K562 (cell line): ENCODE measurements at regions not wholly inside any gene's neighbourhood (a gene's known extent, or its start where the extent isn't known, plus 50 kb on each side); places are given as distances from the start of the nearest gene placed in this dataset.
"Not testable (repeated sequence)": the region's sequence is repeated elsewhere in the genome, so short reads cannot be mapped to it uniquely, and the experiment has no call there.

Source experiments
- ATAC-seq: fragments of 200-7000 bp; cut with Tn5 transposase; 3 replicates; pipeline ENCODE4 v1.9.1; 2020; ENCODE audit warnings: moderate library complexity
- BruUV-seq: library from RNA; stranded (reverse); fragments of 400-500 nt; replicated peaks from 2 replicates; lab custom pipeline; 2021; lab: Mats Ljungman, UMichigan
- CTCF ChIA-PET: fragments of 300-600 bp; formaldehyde crosslinking; extraction: SDS; loops from one replicate; lab custom pipeline; 2021; ENCODE audit warnings: low intra/inter-chr PET ratio; lab: Yijun Ruan, JAX
- POLR2A ChIA-PET: fragments of 300-600, 350-650 bp; sonication (Branson Sonifier 250); formaldehyde crosslinking; extraction: SDS; loops from one replicate; lab custom pipeline; 2021; ENCODE audit warnings: antibody characterized with exemption, inconsistent platforms; lab: Yijun Ruan, JAX
- DNase-seq, 4 experiments: peaks; one replicate each; pipeline versions ENCODE4 v3.0.0 to v3.0.0-alpha.2; 2011 to 2018; ENCODE audit warnings: low spot score in 3 of 4, mixed read lengths in 3 of 4; ENCODE audit errors: extremely low read depth in 1 of 4
- FAIRE-seq: peaks from 2 replicates; lab custom pipeline; 2011; peaks lifted over from hg19 to GRCh38; lab: Jason Lieb, UNC
- H2AFZ ChIP-seq: 2 replicates; pipeline ENCODE4 v1.6.0; 2011; ENCODE audit warnings: low read depth, low read length, control low read depth, inconsistent platforms
- H3K27ac ChIP-seq: fragments of 200-600 bp; 3 replicates; pipeline ENCODE4 v1.8.0; 2011; ENCODE audit warnings: low read depth, mild to moderate bottlenecking, control low read depth, inconsistent platforms, low read length, moderate library complexity, mixed read lengths; ENCODE audit errors: extremely low read depth
- H3K27me3 ChIP-seq, 2 experiments: fragments of 300-600 bp in 1 of 2; 2 replicates in 1 of 2; 3 replicates in 1 of 2; pipeline versions ENCODE4 v1.6.0 to v1.8.0; 2011; ENCODE audit warnings: inconsistent platforms in 2 of 2, low read length in 2 of 2, mild to moderate bottlenecking in 1 of 2, mixed read lengths in 1 of 2, moderate library complexity in 1 of 2; ENCODE audit not compliant: control insufficient read depth in 2 of 2, insufficient read depth in 2 of 2
- H3K36me3 ChIP-seq: fragments of 300-600 bp; 3 replicates; pipeline ENCODE4 v1.8.0; 2011; ENCODE audit warnings: mild to moderate bottlenecking, low read length, inconsistent platforms; ENCODE audit not compliant: control insufficient read depth, insufficient read depth
- H3K4me1 ChIP-seq, 2 experiments: fragments of 200-600 bp in 1 of 2; replicated peaks in 1 of 2; 2 replicates in 1 of 2; 3 replicates in 1 of 2; pipeline versions ENCODE4 v1.5.1 to v1.8.0; 2011; ENCODE audit warnings: inconsistent platforms in 2 of 2, low read length in 2 of 2, mild to moderate bottlenecking in 1 of 2, mixed read lengths in 1 of 2, moderate library complexity in 1 of 2; ENCODE audit not compliant: control insufficient read depth in 2 of 2, insufficient read depth in 2 of 2
- H3K4me2 ChIP-seq: 2 replicates; pipeline ENCODE4 v1.6.1; 2011; ENCODE audit warnings: low read length, control low read depth, inconsistent platforms, mixed read lengths; ENCODE audit not compliant: insufficient read depth
- H3K4me3 ChIP-seq: fragments of 200-600 bp; sonication (generic), shearing (Covaris generic); 2 replicates; pipeline ENCODE4 v1.5.1; 2016; ENCODE audit warnings: control low read depth, inconsistent platforms
- H3K79me2 ChIP-seq: fragments of 200-600 bp; 3 replicates; pipeline ENCODE4 v1.8.0; 2011; ENCODE audit warnings: low read length, inconsistent platforms; ENCODE audit not compliant: control insufficient read depth, insufficient read depth
- H3K9ac ChIP-seq, 2 experiments: 2 replicates each; pipeline versions ENCODE4 v1.6.0 to v1.6.1; 2011; ENCODE audit warnings: low read depth in 2 of 2, low read length in 2 of 2, control low read depth in 1 of 2, inconsistent platforms in 1 of 2, mild to moderate bottlenecking in 1 of 2, mixed read lengths in 1 of 2; ENCODE audit not compliant: insufficient read depth in 1 of 2
- H3K9me1 ChIP-seq: one replicate; pipeline ENCODE4 v1.6.0; 2011; ENCODE audit warnings: inconsistent platforms, mild to moderate bottlenecking, low read length, moderate library complexity; ENCODE audit not compliant: control insufficient read depth, insufficient read depth
- H3K9me3 ChIP-seq: replicated peaks from 2 replicates; pipeline ENCODE4 v1.5.1; 2011; ENCODE audit warnings: low read depth, low read length, inconsistent platforms; ENCODE audit not compliant: control insufficient read depth, insufficient read depth
- H4K20me1 ChIP-seq: replicated peaks from 2 replicates; pipeline ENCODE4 v1.6.1; 2011; ENCODE audit warnings: low read length, inconsistent platforms, mixed read lengths; ENCODE audit not compliant: control insufficient read depth, insufficient read depth
- FOSL1 ChIP-seq: fragments of 200-800 bp; sonication (Bioruptor generic); conservative IDR thresholded peaks from 2 replicates; pipeline ENCODE4 v1.6.1; 2016; ENCODE audit warnings: missing genetic modification characterization, missing compliant biosample characterization
- ZNF146 ChIP-seq: IDR thresholded peaks from one replicate; pipeline ENCODE4 v1.6.1; 2018; ENCODE audit warnings: missing compliant biosample characterization; ENCODE audit not compliant: unreplicated experiment
- WGBS: fragments of 100-300 bp; shearing (Covaris generic); methylation state at CpG from one replicate; pipeline ENCODE4 v1.1.6; 2016; ENCODE audit warnings: low coverage, mixed read lengths; ENCODE audit not compliant: insufficient coverage; ENCODE audit errors: missing lambda C conversion rate; 5-methylcytosine and 5-hydroxymethylcytosine counted together
- in situ Hi-C: fragments of 300-500 bp; cut with MboI; formaldehyde crosslinking; loops from 4 replicates; pipeline ENCODE4 v1.15.0; 2018; ENCODE audit warnings: inconsistent platforms, mixed read lengths
- intact Hi-C: fragments of 100-400 bp; cut with micrococcal nuclease; formaldehyde crosslinking; loops from 2 replicates; pipeline ENCODE4 v1.14.2; 2022

DNA sequence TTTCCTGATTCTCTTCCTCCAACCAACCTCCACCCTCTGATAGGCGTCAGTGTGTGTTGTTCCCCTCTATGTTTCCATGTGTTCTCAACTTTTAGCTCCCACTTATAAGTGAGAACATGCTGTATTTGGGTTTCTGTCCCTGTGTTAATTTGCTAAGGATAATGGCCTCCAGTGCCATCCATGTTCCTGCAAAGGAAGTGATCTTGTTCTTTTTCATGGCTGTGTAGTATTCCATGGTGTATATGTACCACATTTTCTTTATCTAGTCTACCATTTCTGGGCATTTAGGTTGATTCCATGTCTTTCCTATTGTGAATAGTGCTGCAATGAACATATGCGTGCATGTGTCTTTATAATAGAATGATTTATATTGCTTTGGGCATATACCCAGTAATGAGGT lies 107.1 kb upstream of the CPHXL start:
- H2AFZ ChIP-seq, H3K79me2 ChIP-seq, H3K4me1 ChIP-seq, BruUV-seq, H3K9me1 ChIP-seq, DNase-seq, FAIRE-seq, H3K36me3 ChIP-seq, H3K4me2 ChIP-seq, POLR2A ChIA-PET, H4K20me1 ChIP-seq, in situ Hi-C loops, CTCF ChIA-PET, H3K9ac ChIP-seq, ATAC-seq: not testable (repeated sequence)
- peak; percentile 92 for TF ChIP-seq ZNF146
- TF ChIP-seq, all 486 proteins: peak for 1; not testable (repeated sequence) for 485
- H3K27me3 ChIP-seq, H3K27ac ChIP-seq, intact Hi-C loops, H3K9me3 ChIP-seq, H3K4me3 ChIP-seq: not testable (repeated sequence)
- WGBS, result 2% methylated on average over 2 of the region's 2 CpGs

DNA sequence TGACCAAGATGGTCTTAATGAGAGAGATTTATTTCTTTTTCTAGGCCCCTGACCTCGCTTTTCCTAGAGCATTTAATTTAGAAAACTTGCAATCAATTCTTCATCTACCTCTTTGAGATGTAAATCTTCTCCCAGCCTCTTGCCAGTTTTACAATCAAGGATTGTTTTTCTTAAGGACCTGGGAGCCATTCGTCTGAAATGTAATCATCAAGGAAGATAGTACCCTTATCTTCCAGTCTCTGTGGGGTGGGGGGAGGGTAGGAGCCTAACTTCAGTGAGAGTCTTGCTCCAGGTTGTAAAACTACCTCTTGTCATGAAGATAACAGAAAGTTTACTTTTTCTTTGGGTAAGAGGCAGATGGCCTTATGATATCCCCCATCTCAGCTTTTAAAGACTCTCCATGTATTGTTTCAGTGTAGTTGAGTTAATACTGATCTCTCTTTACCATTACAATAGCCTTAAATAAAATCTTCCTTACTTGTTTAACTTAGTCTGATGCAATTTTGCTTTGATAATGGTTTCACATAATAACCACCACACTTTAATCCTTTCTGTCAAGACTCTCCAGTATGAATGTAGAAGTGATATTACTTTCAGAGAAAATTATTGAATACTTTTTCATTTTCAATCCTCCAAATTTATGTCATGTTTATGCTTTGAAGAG lies 110.2 kb upstream of the CPHXL start:
- H3K4me3 ChIP-seq, result no peak overlapping the region
- H3K4me2 ChIP-seq, result no peak overlapping the region
- in situ Hi-C loops, result no loop called here
- no peak for ATAC-seq
- no peaks in the 10 kb centered on the region for H3K9me1 ChIP-seq
- POLR2A ChIA-PET, result no interaction called here
- intact Hi-C loops, result no loop called here
- H3K9me3 ChIP-seq, result no peaks in the 10 kb centered on the region
- DNase-seq, result no peak
- FAIRE-seq, result no peak
- H3K4me1 ChIP-seq, result no peaks in the 10 kb centered on the region
- no peaks in the 10 kb centered on the region for H3K36me3 ChIP-seq
- H3K9ac ChIP-seq, result no peak overlapping the region
- H3K27ac ChIP-seq, result no peak overlapping the region
- 4% methylated on average over 2 of the region's 2 CpGs for WGBS
- no peaks in the 10 kb centered on the region for H4K20me1 ChIP-seq
- no peaks in the 10 kb centered on the region for H3K79me2 ChIP-seq
- no TSS peak for BruUV-seq
- no peak for TF ChIP-seq FOSL1 (tag)
- CTCF ChIA-PET, result no interaction called here
- no peak overlapping the region for H2AFZ ChIP-seq
- no peaks in the 10 kb centered on the region for H3K27me3 ChIP-seq
